B cell (primary cell): ENCODE measurements at regions not wholly inside any gene's neighbourhood (a gene's known extent, or its start where the extent isn't known, plus 50 kb on each side); places are given as distances from the start of the nearest gene placed in this dataset.

Experiments
- ATAC-seq: fragments of 200-7000 bp; cut with Tn5 transposase; one replicate; pipeline ENCODE4 v1.10.0; 2021; ENCODE audit warnings: low read depth, mild to moderate bottlenecking, moderate number of reproducible peaks, moderate library complexity
- CTCF ChIA-PET: fragments of 350-600 bp; sonication (Branson Sonifier 250); formaldehyde crosslinking; loops from one replicate; lab custom pipeline; 2021; ENCODE audit warnings: antibody characterized with exemption, inconsistent platforms; lab: Charles Lee
- POLR2A ChIA-PET: fragments of 350-600 bp; sonication (Branson Sonifier 250); formaldehyde crosslinking; loops from one replicate; lab custom pipeline; 2021; ENCODE audit warnings: antibody characterized with exemption; lab: Charles Lee
- DNase-seq: peaks from one replicate; pipeline ENCODE4 v3.0.0; 2013
- H2AFZ ChIP-seq: 2 replicates; pipeline ENCODE4 v1.6.1; 2012; ENCODE audit warnings: mild to moderate bottlenecking, low read depth, low read length; ENCODE audit not compliant: insufficient read depth, poor library complexity, severe bottlenecking
- H3K27ac ChIP-seq, 2 donors: 1 replicate in 1 of 2; 2 replicates in 1 of 2; pipeline ENCODE4 v1.5.1; 2012 to 2013; ENCODE audit warnings: low read length in 2 of 2, mild to moderate bottlenecking in 2 of 2, moderate library complexity in 1 of 2
- H3K27me3 ChIP-seq, 4 experiments: fragments of 200-600 bp in 1 of 4; sonication (generic) in 1 of 4; replicated peaks in 1 of 4; 1 replicate in 2 of 4; 2 replicates in 2 of 4; pipeline versions ENCODE4 v1.6.1 to v1.7.0; 2013 to 2016; ENCODE audit warnings: low read length in 3 of 4, mild to moderate bottlenecking in 2 of 4, mixed read lengths in 1 of 4, moderate library complexity in 1 of 4; ENCODE audit not compliant: insufficient read depth in 4 of 4, control insufficient read depth in 3 of 4; ENCODE audit errors: control extremely low read depth in 1 of 4
- H3K36me3 ChIP-seq, 2 experiments: replicated peaks in 1 of 2; 1 replicate in 1 of 2; 2 replicates in 1 of 2; pipeline versions ENCODE4 v1.6.1 to v1.7.1; 2013; ENCODE audit warnings: low read length in 1 of 2; ENCODE audit not compliant: insufficient read depth in 2 of 2, control insufficient read depth in 1 of 2; ENCODE audit errors: control extremely low read depth in 1 of 2, extremely low read depth in 1 of 2
- H3K4me1 ChIP-seq, 2 donors: fragments of 200-600 bp in 1 of 2; sonication (generic) in 1 of 2; 1 replicate in 1 of 2; 2 replicates in 1 of 2; pipeline versions ENCODE4 v1.5.1 to v1.6.1; 2013 to 2017; ENCODE audit warnings: low read length in 2 of 2; ENCODE audit not compliant: control insufficient read depth in 2 of 2, insufficient read depth in 2 of 2
- H3K4me2 ChIP-seq: replicated peaks from 2 replicates; pipeline ENCODE3; 2012; ENCODE audit warnings: mild to moderate bottlenecking, low read depth, low read length; ENCODE audit not compliant: poor library complexity, severe bottlenecking
- H3K4me3 ChIP-seq, 5 experiments: fragments of 200-600 bp in 1 of 5; sonication (generic) in 1 of 5; 1 replicate in 3 of 5; 2 replicates in 2 of 5; pipeline versions ENCODE4 v1.5.1 to v1.7.0; 2011 to 2016; ENCODE audit warnings: low read length in 4 of 5, mild to moderate bottlenecking in 4 of 5, low read depth in 2 of 5, control low read depth in 1 of 5, moderate library complexity in 1 of 5; ENCODE audit not compliant: insufficient read depth in 1 of 5; ENCODE audit errors: control extremely low read depth in 1 of 5, extremely low read depth in 1 of 5
- H3K79me2 ChIP-seq: fragments of 200-600 bp; sonication (generic); one replicate; pipeline ENCODE4 v1.6.0; 2016; ENCODE audit warnings: low read length; ENCODE audit not compliant: control insufficient read depth, insufficient read depth
- H3K9ac ChIP-seq: fragments of 200-600 bp; sonication (generic); 2 replicates; pipeline ENCODE4 v1.6.1; 2017; ENCODE audit warnings: mild to moderate bottlenecking, low read length, moderate library complexity
- H3K9me3 ChIP-seq, 3 donors: one replicate each; pipeline versions ENCODE4 v1.6.1 to v1.7.1; 2013; ENCODE audit warnings: low read length in 2 of 3; ENCODE audit not compliant: control insufficient read depth in 2 of 3, insufficient read depth in 1 of 3; ENCODE audit errors: control extremely low read depth in 1 of 3
- H4K20me1 ChIP-seq: 2 replicates; pipeline ENCODE4 v1.6.0; 2012; ENCODE audit warnings: mild to moderate bottlenecking, low read length; ENCODE audit not compliant: insufficient read depth, control insufficient read depth, poor library complexity, severe bottlenecking
- H3K27ac Mint-ChIP-seq: one replicate; pipeline ENCODE4 v1.8.0; 2021; ENCODE audit warnings: mixed read lengths
- H3K27me3 Mint-ChIP-seq: one replicate; pipeline ENCODE4 v1.8.0; 2021; ENCODE audit warnings: mixed read lengths
- H3K4me1 Mint-ChIP-seq: one replicate; pipeline ENCODE4 v1.8.0; 2021; ENCODE audit warnings: mixed read lengths
- H3K4me3 Mint-ChIP-seq: one replicate; pipeline ENCODE4 v1.8.0; 2021; ENCODE audit warnings: mixed read lengths
- H3K9me3 Mint-ChIP-seq: one replicate; pipeline ENCODE4 v1.8.0; 2022; ENCODE audit warnings: mixed read lengths; ENCODE audit not compliant: insufficient read depth
- CTCF ChIP-seq: fragments of 200-600 bp; IDR thresholded peaks from one replicate; pipeline ENCODE4 v1.8.0; 2022; ENCODE audit warnings: antibody characterized with exemption, mild to moderate bottlenecking
- EZH2 ChIP-seq: IDR thresholded peaks from 2 replicates; pipeline ENCODE4 v1.6.1; 2012; ENCODE audit warnings: borderline replicate concordance, low read depth, mild to moderate bottlenecking, moderate library complexity, low read length; ENCODE audit not compliant: insufficient read depth, poor library complexity, severe bottlenecking
- WGBS: methylation state at CpG from one replicate; pipeline ENCODE4 v1.1.5; 2013; ENCODE audit warnings: missing lambda C conversion rate; ENCODE audit not compliant: insufficient coverage; 5-methylcytosine and 5-hydroxymethylcytosine counted together
- intact Hi-C: fragments of 100-400 bp; cut with micrococcal nuclease; formaldehyde crosslinking; loops from one replicate; pipeline ENCODE4 v1.10.0; 2022

GRCh38 chr17:55962951-55963401 is 190.3 kb upstream of the ANKFN1 start:
- peaks cover 3% of the 10 kb centered on the region for H3K9me3 Mint-ChIP-seq
- DNase-seq, result no peak
- no peak overlapping the region for H3K4me3 Mint-ChIP-seq
- Histone ChIP-seq H2AFZ (no peak overlapping the region), H3K4me2 (no peak overlapping the region), H3K4me3 (no peak overlapping the region), H3K27me3 (no peaks in the 10 kb centered on the region), H3K79me2 (no peaks in the 10 kb centered on the region), H3K36me3 (no peaks in the 10 kb centered on the region), H3K9me3 (no peaks in the 10 kb centered on the region), H4K20me1 (no peaks in the 10 kb centered on the region), H3K4me1 (no peaks in the 10 kb centered on the region), H3K27ac (no peak overlapping the region), H3K9ac (no peak overlapping the region)
- no peak overlapping the region for H3K27ac Mint-ChIP-seq
- H3K27me3 Mint-ChIP-seq, result no peaks in the 10 kb centered on the region
- 11% methylated on average over 6 of the region's 6 CpGs for WGBS
- no peaks in the 10 kb centered on the region for H3K4me1 Mint-ChIP-seq
- intact Hi-C loops, result no loop called here
- TF ChIP-seq CTCF (no peak), EZH2 (no peak)
- ATAC-seq, result no peak
- ChIA-PET CTCF (no interaction called here), POLR2A (no interaction called here)

DNA sequence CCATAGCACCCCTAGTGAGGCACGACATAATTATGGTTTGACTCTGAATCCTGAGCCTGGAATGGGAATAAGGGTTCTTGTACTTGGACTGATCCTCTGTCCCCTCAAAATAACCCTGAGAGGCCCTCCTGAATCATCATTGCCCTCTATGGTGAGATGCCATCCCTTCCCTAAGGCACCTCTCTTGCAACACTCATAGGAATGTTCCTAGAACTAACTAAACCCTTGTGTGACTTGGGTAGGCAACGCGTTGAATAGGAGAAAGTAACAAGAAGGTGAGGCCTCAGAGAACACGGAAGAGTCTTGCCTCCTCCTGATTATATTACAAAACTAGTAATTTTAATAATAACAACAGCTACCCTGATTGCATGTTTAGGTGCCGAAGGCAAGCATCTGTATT is 189.1 kb upstream of the ANKFN1 start:
- no peaks in the 10 kb centered on the region for H3K27me3 Mint-ChIP-seq

More for the DNA sequence above, 189.1 kb upstream of the ANKFN1 start:
- POLR2A ChIA-PET, result no interaction called here
- WGBS, result 86% methylated on average over 1 of the region's 5 CpGs
- Histone ChIP-seq H3K4me3 (no peak overlapping the region), H3K9ac (no peak overlapping the region), H3K79me2 (no peaks in the 10 kb centered on the region), H4K20me1 (no peaks in the 10 kb centered on the region), H3K9me3 (peaks cover 0 to 1% (median 0%) of the 10 kb centered on the region in 3 donors), H3K27ac (no peak overlapping the region), H3K27me3 (no peaks in the 10 kb centered on the region), H3K4me1 (no peaks in the 10 kb centered on the region), H3K36me3 (no peaks in the 10 kb centered on the region), H2AFZ (no peak overlapping the region), H3K4me2 (no peak overlapping the region)
- H3K27ac Mint-ChIP-seq, result no peak overlapping the region
- intact Hi-C loops, result no loop called here
- H3K4me1 Mint-ChIP-seq, result no peaks in the 10 kb centered on the region
- DNase-seq (no peak), ATAC-seq (no peak)
- H3K9me3 Mint-ChIP-seq, result peaks cover 3% of the 10 kb centered on the region
- no peak for TF ChIP-seq CTCF
- H3K4me3 Mint-ChIP-seq, result no peak overlapping the region
- CTCF ChIA-PET, result no interaction called here
